ENCODE measurements at regions not wholly inside any gene's neighbourhood (a gene's known extent, or its start where the extent isn't known, plus 50 kb on each side); places are given as distances from the start of the nearest gene placed in this dataset.
A peak's percentile ranks its signal among the peaks of the same experiment; 100 is the strongest.
"Not testable (repeated sequence)": the region's sequence is repeated elsewhere in the genome, so short reads cannot be mapped to it uniquely, and the experiment has no call there.

DNA sequence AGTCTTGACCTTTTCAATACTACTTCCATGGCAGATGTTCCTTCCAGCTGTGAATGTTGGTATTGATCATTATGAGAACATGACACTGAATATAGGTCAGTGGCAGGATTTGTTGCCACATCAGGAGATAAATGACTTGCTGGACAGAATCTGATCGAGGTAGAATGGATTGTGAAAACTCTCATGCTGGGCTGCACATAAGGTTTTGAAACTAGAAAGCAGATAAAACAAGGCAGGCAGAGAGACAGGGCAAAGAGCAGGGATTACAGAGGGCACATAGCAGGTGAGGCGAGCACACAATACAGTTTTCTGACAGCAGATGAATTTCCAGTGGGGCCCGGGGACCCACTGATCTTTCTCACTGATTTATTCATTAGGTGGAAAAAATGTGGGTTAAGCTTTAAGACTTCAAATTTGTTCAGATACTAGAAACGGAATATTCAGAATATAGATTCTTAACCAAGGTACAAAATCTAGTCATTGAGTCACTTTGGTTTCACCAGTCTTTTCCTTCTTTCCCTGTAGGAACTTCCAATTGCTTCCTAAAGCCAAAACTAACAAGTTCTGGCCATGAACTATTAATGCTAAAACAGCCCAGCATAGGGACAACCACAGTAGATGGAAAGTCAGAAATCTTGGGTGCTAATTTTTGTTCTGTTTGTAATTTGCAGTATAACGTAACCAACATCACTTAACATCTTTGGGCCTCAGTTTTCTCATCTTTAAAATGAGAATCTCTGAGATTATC is 296.0 kb upstream of the PTBP2 start:
- no peak for DNase-seq (ENCODE audit: low spot score)

DNA sequence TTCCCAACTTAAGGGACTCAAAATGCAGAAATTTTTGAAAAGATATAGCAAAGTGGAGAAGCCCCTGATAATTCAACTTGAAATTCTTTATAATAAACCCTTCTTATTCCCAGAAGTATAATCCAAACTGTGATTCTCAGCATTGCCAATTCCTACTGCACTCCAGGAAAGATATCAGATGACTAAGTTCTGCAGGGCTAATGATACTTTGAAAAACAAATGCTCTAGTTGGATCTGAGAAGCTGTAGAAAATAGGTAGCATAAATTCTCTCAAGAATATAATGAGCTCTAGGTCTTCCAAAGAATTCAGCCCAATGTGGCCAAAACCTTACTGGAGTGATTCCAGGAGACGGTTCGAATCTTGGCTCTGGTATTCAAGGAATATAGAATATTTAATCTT is 294.0 kb upstream of the PTBP2 start:
- DNase-seq (ENCODE audit: low spot score) = no peak

DNA sequence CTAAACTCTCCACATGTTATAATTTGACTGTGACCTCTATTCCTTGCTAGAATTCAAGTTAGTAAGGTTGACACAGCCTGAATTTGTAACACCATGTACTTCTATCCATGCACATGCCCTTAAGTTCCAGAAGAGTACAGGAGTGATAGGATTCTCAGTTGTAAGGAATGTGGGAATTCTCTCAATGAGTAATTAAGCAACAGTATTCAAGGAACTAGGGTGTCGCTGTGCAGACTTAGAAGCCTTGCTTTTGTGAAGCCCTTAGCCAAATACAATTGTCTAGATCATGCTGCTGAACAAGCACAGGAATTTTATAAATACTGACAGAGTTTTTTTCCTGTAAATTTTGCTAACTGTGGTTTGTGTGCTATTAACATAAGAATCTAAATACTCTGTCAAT is 276.3 kb upstream of the PTBP2 start:
- no peak for DNase-seq (ENCODE audit: low spot score)

GRCh38 chr1:96464066-96464465 is 257.5 kb upstream of the PTBP2 start:
- DNase-seq (ENCODE audit: low spot score) = no peak

GRCh38 chr1:96464522-96464921 is 257.1 kb upstream of the PTBP2 start:
- DNase-seq (ENCODE audit: low spot score) = no peak

DNA sequence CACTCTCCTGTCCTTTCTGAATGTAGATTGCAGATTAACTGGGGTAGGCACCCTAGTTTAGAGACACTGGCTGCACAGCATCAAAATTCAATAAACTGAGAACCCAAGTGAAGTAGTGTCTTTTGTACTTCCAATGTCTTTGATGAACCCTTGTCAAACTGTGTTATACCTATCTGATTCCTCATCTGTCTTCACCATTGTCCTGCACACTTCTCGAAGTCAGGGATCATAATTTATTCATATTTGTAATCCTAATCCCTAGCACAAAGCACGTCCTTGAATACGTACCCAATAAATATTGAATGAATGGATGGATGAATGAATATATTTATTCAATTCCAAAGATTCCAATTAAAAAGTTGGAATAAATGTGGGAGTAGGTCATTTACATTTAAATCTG is 256.6 kb upstream of the PTBP2 start:
- DNase-seq (ENCODE audit: low spot score) = no peak

- no peak for DNase-seq (ENCODE audit: low spot score)
These were observed 256.1 kb upstream of the PTBP2 start for GRCh38 chr1:96465441-96465840.

DNA sequence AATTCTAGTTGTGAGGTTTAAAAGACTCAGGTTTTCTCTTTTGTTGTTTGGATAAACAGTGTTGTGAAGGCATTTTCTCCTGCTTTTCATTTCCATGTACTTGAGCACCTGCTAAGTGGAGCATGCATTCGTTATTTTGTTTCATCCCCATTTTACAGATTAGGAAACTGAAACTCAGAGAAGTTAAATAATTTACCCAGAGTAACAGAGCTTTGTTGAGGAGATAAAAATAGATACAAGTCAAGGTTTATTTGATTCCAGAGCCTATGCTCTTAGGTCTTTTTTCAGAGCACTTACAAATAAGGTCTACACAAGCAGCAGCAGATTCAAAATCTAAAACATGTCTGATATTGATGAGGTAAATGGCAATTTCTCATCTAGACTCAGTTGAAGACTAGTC is 254.7 kb upstream of the PTBP2 start:
- DNase-seq (ENCODE audit: low spot score) = no peak

GRCh38 chr1:96469726-96470125 is 251.9 kb upstream of the PTBP2 start:
- DNase-seq (ENCODE audit: low spot score) = not testable (repeated sequence)

GRCh38 chr1:96472471-96472870 is 249.1 kb upstream of the PTBP2 start:
- no peak for DNase-seq (ENCODE audit: low spot score)

- peak; percentile 15 for DNase-seq (ENCODE audit: low spot score)
These were observed 247.7 kb upstream of the PTBP2 start for GRCh38 chr1:96473791-96474434.

DNA sequence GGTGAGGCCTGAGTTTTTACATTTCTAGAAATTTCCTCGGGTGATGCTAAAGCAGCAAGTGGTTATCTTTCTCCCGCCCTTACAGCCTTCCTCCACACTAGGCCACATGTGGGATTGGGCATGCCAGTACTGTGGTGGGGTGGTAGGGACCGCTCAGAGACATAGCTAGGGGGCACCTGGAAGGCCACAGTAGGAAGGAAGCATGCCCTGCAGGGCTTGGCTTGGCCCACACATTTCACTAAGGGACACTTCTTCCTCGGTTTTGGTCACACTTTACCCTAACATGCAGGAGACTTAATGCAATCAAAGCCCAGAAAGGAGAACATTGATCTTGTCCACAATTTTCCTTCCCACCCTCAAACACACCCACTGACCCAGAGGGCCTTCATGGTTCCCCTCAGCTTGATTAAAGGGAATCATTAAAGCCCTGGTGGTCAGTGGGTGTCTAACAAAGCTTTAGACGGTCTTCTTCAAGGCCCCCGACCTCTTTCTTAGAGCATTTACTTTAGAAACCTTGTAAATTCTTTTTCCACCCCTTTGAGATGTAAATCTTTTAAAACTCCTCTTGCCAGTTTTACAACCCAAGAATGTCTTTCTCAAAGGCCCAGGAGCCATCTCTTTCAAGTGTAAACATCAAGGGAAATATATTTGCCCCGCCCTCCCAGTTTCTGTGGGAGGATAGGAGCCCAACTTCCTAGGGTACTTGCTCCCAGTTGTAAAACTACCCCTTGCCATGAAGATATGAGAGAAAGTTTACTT is 246.4 kb upstream of the PTBP2 start:
- DNase-seq (ENCODE audit: low spot score) = no peak

DNA sequence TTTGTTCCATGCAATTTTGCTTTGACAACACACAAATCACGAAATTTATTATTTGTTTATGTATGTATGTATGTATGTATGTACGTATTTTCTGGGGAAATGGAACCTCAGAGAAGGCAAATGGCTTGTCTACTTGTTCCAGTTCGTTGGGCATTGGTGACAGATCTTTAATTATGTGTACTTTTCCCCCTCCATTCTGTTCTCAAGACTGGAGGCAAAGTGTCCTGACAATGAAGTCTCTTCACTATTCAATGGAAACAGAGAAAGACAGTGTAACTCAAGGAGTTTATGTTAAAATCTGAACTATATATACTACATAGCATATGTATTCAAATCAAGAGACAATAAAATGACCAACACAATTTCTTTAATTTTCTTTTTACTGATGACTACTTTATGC is 245.7 kb upstream of the PTBP2 start:
- no peak for DNase-seq (ENCODE audit: low spot score)

GRCh38 chr1:96478228-96478627 is 243.4 kb upstream of the PTBP2 start:
- DNase-seq (ENCODE audit: low spot score) = no peak

- DNase-seq (ENCODE audit: low spot score) = no peak
These were observed 240.2 kb upstream of the PTBP2 start for GRCh38 chr1:96481409-96481808.

- no peak for DNase-seq (ENCODE audit: low spot score)
These were observed 239.0 kb upstream of the PTBP2 start for GRCh38 chr1:96482616-96483015.

GRCh38 chr1:96487394-96487793 is 234.2 kb upstream of the PTBP2 start:
- DNase-seq (ENCODE audit: low spot score) = no peak

- DNase-seq (ENCODE audit: low spot score) = no peak
These were observed 233.6 kb upstream of the PTBP2 start for GRCh38 chr1:96487971-96488370.

DNA sequence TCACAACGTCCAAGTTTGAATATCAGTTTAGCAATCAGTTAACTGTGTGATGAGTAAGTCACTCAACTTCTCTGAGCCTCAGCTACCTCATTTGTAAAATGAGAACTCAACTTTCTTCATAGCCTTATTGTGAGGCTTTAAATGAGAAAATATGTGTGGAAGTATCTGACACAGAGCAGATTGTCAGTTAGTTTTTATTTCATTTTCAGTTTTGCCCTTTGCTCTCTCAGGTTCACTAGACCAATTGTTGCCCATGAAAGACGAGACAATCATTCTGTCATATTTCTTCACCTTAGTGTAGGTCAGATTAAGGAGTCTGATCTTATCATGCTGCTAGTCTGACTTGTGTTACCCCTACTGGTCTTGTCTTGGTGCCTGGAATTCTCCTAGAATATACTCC is 232.8 kb upstream of the PTBP2 start:
- no peak for DNase-seq (ENCODE audit: low spot score)

- no peak for DNase-seq (ENCODE audit: low spot score)
These were observed 229.3 kb upstream of the PTBP2 start for GRCh38 chr1:96492236-96492635.

- no peak for DNase-seq (ENCODE audit: low spot score)
These were observed 222.7 kb upstream of the PTBP2 start for GRCh38 chr1:96498744-96499340.

DNA sequence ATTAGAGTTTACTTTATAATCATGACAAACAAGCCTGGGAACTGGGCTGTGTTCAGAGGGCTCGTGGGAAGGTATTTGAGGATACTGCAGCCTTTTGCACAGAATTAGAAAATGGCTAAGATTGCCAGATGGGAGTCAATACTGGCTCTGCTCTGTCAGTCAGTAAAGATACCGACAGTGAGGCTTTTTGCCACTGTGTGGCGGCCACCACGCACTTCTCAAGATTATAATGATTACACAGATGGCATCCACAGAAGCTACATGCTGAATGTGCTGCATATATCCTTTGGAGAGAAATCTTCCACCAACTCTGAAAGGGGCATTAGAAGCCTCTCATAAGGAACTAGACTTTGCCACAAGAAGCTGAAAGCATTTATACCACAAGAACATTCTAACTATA is 213.4 kb upstream of the PTBP2 start:
- no peak for DNase-seq (ENCODE audit: low spot score)

- no peak for DNase-seq (ENCODE audit: low spot score)
These were observed 212.2 kb upstream of the PTBP2 start for GRCh38 chr1:96509339-96509738.

Measured in RKO (cell line).